22Rv1 (cell line): ENCODE measurements at regions not wholly inside any gene's neighbourhood (a gene's known extent, or its start where the extent isn't known, plus 50 kb on each side); places are given as distances from the start of the nearest gene placed in this dataset.

Experiments
- ZFX ChIP-seq: fragments of 450-650 bp; IDR thresholded peaks from 2 replicates; pipeline ENCODE4 v1.6.1; 2017; ENCODE audit warnings: antibody characterized with exemption, borderline replicate concordance
- TF ChIP-seq, protein P1 (sequence below): fragments of 450-650 bp; IDR thresholded peaks from 2 replicates; pipeline ENCODE4 v1.5.1; 2017; ENCODE audit warnings: mild to moderate bottlenecking

GRCh38 chr7:115618676-115619075 is 411.9 kb downstream of the TFEC start:
- TF ChIP-seq, protein P1, sequence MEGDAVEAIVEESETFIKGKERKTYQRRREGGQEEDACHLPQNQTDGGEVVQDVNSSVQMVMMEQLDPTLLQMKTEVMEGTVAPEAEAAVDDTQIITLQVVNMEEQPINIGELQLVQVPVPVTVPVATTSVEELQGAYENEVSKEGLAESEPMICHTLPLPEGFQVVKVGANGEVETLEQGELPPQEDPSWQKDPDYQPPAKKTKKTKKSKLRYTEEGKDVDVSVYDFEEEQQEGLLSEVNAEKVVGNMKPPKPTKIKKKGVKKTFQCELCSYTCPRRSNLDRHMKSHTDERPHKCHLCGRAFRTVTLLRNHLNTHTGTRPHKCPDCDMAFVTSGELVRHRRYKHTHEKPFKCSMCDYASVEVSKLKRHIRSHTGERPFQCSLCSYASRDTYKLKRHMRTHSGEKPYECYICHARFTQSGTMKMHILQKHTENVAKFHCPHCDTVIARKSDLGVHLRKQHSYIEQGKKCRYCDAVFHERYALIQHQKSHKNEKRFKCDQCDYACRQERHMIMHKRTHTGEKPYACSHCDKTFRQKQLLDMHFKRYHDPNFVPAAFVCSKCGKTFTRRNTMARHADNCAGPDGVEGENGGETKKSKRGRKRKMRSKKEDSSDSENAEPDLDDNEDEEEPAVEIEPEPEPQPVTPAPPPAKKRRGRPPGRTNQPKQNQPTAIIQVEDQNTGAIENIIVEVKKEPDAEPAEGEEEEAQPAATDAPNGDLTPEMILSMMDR = no peak
- no peak for TF ChIP-seq ZFX
